ENCODE measurements at regions not wholly inside any gene's neighbourhood (a gene's known extent, or its start where the extent isn't known, plus 50 kb on each side); places are given as distances from the start of the nearest gene placed in this dataset.
A peak's percentile ranks its signal among the peaks of the same experiment; 100 is the strongest.

DNA sequence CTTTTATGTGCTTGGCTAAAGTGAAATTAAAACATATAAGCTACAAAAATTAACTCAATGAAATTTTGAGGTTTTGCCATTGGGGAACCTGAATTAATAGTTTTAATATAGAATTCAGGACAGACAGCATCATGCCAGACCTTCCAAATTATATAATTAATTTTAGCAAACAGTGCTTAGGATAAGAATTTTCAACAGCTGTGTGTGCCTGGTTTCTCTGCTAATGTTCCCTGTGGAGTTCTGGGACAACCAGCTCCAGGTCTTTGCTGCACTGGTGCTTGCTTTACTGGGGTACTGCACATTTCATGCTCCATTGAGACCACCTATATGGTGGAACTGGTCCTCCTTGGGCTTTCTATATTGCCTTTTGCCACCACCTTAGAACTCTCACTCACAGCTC, 199.5 kb downstream of the NDFIP2 start:
- DNase-seq = no peak

DNA sequence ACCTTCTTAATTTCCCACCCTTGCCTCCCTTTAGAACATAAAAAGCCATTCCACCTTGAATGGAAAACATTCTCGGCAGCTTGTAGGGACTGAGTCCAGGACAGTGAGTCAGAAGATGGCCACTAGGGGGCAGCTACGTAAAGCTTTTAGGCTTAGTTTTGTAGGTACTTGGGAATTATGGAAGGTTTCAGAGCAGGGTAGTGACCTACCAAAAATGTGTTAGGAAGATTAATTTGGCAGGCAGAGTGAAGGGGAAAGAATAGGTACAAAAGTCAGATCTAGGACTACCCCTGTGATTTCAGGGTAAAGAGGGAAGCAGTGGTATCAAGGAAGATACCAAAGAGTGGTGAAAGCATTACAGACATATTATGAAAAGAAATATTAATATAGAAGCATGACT, 198.4 kb downstream of the NDFIP2 start:
- peak; percentile 90 for DNase-seq

DNA sequence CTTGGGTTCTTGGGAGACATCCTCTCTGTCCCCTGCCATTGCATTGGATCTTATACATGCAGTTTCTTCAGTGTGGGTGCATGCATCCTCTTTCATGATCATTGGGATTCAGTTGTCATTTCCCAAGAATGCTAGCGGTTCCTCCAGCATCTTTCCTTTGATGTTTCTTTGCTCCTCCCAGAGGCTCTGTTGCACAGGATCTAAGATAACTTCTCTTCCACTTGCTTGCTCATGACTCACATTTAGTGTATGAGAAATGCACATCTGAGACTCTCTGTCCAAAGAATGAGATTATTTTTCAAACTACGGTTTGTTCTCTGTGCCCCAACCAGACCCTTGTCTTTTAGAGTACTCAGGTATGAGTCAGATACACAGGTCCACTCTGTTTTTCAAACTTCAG, 197.1 kb downstream of the NDFIP2 start:
- no peak for DNase-seq

DNA sequence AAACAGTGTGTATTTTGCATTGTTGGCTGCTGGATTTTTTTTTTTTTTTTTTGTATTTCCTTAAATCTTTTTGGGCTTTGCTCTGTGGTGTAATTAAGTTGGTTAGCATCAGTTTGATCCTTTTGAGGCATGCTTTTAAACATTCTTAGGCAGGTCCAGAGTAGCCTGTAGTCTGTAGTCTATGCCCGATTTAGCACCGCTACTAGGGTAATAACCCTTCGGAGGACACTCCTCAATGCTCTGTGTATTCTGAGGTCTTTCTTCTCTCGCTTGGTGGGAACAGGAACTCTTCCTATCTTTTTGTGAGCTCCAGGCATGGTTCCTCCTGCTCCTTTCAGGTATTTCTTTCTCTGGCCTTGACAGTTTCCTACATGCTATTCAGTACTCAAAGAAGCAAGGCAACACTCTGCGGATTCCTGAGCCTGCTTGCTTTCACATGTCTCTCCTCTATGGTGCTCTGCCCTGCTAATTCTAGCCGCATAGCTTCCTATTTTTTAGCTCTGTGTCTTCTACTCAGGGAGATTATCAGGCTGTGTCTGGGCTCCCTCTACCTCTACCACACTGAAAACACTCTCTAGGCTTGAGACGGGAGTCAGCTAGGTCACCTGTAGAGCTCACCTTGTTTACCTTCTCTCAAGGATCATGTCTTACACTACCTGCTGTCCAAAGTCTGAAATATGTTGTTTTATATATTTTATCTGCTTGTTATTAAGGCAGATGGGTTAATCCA, 195.1 kb downstream of the NDFIP2 start:
- no peak for DNase-seq

DNA sequence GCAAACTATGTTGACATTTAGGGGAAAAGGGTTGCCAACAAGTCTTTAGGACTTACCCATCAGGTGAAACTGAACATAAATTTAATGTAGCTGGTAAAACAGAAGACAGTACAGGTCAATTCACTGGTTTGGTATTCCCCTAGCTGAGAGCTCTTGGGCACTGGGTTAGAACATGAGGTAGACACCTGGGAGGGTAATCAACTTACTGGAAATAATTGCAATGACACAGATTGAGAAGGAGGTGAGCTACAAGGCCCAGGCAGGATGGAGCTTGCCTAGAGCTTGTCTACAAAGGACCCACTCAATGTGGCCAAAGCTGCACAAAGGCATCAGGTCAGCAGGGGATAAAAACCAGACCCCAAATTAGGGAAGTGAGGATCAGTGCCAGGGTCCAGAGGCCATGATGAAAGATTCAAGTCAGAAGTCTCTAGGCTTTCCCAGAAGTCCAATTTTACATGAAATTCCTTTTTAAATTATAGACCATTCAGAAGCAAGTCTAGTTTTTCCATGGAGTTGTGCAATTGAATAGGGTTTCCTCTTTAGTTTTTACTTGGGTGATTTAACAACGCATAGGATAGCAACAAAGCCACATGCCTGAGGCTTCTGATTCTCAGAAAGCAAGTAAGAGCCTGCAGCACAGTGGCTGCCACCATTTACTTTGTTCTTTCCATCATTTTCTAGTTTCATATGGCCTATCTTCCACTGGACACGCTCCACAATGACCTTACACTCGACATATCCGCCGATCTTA, 194.0 kb downstream of the NDFIP2 start:
- no peak for DNase-seq

DNA sequence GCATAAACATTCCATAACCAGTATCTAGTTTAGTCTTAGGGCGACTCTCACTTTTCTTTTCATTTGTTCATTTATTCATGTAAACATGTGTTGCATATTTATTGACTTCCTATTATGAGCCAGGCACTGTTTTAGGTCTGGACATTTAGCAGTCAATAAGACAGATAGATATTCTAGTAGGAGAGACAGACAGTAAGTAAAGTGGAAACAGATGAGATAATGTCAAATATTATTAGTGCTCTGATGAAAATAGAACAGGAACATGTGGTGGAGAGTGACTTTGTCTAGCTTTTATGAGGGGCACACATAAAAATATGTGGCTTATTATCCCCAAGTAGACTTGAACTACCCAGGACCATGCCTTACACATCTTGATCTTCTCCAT, 193.0 kb downstream of the NDFIP2 start:
- DNase-seq = no peak

DNA sequence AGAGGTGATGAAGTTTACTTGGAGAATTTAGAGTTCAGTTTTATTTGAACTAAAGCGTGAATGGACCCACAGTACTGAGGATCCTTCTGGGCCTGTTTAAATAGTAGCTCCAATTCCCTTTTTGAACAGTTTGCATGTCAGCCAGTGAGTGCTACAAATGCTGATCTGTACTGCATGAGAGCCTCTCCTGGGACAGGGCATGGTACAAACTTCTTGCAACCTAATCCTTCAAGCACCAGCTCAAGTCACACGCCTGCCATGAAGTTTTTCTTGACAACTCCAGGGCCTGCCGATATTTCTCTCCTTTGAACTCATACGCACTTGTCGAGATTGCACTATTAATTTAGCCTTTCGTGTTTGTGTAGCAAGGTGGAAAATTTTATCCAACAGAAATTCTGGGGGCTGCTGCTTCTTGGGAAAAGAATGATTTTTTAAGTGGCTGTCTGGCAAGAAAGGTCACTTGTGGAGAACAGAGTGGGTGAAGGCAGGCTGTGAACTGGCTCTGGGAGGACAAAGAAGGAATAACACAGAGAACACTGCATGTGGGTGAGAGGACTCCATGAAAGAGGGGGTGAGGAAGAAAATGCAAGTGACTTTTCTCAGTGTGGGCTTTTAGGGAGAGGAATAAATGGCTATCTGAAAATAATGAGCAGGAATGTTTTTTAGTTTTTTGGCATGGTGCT, 192.5 kb downstream of the NDFIP2 start:
- no peak for DNase-seq

DNA sequence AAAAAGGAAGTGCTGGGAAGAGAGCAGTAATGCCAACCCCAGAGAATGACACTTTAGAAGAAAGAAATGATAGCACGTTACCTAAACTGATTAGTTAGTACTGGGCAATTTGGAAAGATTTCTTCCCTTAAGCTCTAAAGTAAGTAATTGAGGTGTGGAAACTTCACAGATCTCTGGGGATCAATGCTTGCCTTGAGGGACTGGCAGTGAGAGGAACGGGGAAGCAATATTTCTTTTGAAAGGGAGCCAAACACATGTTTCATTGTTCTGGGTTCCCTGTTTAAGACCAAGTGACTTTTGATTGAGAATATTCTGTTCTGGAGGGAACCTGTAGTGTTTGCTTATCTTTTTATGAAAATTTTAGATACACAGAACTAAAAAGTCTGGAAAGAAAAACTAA, 190.5 kb downstream of the NDFIP2 start:
- no peak for DNase-seq

DNA sequence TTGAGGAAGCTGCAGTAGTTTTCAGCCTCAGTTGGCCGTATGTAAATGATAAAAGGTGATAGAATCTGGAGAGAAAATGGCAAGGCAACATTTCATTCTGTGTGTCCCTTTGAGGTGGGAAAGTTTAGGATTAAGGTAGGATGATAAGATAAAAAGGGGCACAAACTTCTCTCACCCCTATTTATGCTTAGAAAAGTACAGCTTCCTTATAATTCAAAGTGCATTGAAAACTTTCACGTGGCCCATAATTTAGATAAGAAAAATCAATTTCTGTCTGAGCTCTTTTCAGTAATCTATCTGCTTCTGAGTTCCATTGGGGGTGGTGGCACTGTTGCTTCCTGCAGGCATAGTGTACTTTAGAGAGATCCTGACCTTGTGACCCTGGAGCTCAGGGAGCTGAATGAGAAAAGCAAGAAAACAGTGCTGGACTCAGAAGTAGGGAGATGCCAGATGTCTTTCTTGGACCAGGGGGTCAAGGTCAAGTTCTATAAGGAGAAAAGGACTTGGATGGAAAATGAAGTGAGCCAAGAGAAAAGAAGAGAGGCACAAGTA, 187.3 kb downstream of the NDFIP2 start:
- no peak for DNase-seq

DNA sequence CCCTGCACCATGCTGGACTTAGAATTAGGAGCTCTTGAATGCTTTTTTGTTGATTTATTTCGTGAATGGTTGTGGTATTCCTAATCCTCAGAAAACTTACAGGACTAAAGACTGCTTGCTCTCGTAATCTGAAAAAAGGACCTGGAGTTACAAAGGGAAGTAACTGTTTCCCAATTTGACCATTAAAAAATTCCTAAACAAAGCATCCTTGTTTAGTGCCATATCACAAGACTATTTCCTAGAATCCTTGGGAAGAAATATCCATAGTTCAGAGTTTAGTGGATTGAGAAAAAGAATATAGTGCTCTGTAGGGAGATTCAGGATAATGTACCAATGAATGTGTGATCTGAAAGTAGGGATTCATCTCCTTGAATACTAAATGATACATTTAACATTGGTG, 186.8 kb downstream of the NDFIP2 start:
- DNase-seq = no peak

DNA sequence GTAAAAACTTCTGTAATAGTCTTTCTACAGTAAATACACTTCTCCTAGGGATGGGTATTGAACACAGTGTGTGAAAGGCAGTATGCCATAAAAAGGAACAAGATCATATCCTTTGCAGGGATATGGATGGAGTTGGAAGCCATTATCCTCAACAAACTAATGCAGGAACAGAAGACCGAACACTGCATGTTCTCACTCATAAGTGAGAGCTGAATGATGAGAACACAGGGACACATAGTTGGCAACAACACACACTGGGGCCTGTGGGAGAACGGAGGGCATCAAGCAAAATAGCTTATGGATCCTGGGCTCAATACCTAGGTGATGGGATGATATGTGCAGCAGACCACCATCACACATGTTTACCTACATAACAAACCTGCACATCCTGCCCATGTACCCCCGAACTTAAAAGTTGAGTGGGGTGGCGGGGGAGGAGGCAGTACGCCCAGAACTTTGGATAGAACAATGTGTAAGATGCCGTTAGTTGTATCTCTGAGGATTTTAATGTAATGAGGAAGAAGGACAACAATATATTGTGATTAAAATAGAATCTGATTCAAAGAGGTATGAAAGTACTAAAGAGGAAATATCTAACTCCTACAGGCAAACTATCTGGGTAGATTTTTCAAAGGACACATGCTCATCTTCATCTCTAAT, 183.2 kb downstream of the NDFIP2 start:
- no peak for DNase-seq

DNA sequence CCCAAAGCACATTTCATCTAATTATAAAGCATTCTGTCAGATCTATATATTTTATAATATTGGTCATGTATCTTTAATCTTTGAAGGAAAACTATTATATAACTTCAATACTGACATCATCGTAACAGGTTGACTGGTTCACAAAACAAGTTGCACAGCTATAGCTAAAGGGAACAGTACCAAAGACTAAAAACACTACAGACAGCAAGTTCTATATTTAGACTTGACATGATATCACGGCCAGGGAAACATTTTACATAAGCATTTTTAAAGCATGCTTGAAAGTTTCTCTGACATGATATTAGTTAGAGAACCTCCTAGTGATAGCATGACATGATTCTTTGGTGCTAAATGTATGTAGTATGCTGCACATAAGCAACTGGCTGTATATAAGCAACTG, 182.5 kb downstream of the NDFIP2 start:
- DNase-seq = no peak

DNA sequence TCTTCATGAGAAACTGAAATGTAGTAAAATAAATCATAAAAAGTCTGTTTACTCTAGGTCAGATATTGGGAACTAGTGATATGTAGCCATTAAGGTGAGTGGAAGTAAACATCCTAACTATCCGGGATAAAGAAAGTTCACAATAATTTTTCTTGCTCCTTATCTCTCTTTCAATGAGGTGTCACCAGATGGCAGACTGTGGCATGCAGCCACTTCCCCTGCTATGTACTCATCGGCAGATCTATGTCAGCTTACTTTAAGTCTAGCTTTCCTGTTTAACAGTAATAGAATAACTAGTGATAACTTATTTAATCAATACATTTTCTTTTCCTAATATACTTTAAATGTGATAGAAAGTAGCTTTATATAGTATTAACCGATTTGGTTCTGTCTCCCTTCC, 181.9 kb downstream of the NDFIP2 start:
- DNase-seq = peak; percentile 20

DNA sequence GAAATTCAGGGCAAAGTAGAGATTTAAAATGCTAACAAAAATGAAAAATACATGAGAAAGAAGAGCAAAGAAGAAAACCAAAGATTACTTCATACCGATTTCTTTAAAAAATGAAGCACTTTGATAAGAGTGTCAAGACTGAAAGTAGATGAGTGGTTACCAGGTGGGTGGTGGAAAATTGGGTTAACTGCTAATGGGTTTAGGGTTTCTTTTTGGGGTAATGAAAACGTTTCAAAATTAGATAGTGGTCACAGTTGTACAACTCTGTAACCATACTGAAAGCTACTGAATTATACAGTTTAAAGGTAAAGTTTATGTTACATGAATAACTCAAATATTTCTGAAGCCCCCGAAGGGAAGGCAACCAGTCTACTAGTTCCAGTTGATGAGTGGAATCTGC, 179.4 kb downstream of the NDFIP2 start:
- DNase-seq = no peak

DNA sequence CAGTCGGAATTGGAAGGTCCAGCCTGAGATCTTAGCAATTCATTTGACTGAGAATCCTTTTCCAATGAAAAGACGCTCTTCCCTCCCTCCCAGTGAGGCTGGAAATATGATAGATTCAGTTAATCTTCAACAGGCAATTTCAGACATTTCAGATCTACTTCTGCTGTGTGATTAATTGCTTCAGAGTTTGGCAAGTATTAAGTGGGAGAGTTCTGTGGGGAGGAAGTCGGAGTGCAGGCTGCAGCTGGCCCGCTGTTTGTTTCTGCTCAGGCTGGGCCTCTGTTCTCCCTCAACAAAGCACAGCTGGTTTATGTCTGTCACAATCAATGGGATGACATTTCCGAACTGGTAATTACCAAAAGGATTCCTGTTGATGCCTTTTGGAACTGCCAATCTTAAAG, 178.2 kb downstream of the NDFIP2 start:
- no peak for DNase-seq

DNA sequence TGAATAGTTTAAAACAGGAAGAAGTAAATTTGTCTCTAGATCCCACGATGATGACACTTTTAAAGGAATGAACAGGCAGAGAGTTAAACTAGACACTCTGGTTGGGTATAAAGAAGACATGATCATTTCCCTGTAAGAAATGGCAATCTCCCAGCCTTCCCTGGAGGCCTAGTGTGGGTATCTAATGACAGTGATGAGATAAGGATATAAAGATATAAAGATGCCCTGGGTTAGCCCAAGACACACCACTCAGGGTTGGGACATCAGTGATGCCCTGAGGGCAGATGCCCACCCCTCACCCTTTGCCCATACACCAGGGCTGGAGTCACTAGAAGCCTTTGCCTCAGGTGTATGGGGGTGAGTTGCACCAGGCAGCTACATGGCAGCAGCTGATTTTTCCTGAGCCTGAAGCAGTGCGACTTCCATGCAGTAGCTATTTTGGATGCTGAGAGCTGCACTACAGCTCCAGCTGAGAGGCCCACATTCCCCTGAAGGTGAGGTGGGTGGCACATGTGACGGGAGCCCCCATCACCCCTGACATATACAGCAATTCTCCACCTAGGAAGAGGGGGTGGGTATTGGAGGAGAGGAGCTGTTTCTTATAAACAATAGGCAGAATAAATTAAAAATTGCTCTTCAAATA, 177.5 kb downstream of the NDFIP2 start:
- no peak for DNase-seq

DNA sequence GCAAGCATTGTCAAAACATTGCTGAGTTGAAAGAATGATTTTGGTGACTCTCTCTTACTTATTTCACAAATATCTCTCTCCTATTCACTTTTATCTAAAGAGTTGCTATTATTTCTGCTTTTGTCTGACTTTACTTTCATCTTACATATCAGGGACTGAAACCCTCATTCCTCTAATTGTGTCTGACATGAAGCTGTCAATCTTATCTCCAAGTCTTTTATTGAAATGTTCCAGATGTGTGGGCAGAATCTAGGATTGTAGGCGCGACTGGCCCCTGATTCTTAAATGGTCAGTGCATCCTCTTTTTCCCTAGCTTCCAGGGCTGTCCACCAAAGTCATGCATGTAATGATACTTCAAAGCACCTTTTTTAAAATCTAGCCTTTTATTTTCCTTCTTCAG, 174.6 kb downstream of the NDFIP2 start:
- no peak for DNase-seq

DNA sequence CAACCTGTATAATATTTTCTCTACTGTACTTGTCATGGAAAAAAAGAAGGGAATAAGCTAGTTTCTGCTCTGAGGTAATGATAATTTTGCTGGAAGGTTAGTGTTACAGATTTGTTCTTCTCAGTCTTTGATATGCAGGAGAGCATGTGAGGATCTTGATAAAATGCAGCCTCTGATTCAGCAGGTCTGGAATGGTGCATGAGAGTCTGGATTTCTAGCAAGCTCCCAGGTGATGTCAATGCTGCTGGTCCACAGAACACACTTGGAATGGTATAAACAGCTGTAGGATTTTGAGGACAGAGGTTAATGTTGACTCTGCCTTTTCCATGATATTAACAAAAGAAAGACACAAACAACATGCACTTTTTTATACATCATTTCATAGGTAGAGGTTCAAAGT, 173.6 kb downstream of the NDFIP2 start:
- DNase-seq = no peak

DNA sequence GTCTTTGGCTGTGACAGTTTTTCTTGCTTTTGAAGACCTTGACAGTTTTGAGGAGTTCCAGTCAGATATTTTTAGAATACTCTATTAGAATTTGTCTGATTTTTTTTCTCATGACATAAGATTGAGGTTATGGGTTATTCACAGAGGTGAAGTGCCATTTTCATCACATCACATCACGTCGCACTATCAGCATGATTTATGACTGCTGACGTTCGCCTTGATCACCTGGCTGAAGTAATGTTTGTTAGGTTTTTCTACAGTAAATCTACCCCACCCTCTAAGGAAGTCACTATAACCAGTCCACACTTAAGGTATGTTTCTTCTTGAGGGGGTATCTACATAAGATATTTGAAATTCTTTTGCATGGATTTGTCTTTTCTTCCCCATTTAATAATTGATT, 169.7 kb downstream of the NDFIP2 start:
- DNase-seq = no peak

DNA sequence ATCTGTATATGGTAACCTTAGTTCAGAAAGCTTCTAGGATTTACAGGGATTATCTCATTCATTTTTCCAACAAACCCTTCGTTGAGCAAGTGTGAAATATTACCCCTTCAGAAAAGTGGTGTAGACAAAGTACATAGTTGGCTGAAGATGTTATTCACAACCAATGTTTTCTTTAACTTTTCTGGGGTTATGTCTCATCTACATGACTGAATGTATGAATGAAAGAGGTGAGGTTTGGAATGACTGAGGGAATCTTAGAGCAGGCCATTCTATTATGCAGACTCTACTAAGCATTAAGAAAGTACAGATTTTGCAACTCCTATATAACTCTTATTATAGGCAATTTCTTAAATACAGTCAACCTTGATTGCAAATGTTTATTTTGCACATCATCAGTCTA, 167.2 kb downstream of the NDFIP2 start:
- DNase-seq = no peak

DNA sequence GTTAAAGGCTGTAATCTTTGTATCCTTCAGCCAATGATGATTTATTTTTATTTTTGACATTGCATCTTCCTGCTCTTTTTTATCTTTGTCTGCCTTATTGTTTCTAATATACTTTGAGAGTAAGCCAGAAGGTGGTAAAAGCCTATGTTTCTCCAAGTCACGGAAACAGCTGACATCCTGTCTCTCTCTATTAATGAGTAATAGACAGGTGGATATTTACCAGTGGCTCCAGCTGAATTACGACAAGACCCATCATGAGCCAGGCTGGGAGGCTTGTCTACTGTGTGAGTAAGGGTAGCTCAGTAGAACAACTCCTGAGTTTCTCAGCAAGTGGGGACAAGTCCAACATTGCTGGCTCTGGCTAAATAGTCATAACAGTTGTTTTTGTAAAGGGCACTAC, 166.6 kb downstream of the NDFIP2 start:
- DNase-seq = no peak

DNA sequence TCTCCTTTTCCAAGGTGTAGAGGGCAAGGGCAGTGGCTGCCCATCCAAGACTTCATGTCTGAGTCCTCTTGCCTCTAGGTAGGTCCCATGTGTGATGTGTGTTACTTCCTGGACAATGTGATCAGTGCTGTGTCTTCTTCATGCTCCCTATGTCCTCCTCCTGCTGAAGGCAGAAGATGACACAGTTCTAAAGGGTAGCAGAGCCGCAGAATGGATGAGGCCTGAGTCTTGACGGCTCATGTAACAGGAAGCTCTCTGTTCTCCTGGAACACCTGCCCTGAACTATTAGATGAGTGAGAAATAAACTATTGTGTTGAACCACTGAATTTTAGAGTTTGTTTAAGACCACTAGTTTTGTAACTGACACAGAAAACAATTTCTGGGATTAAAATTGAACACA, 165.9 kb downstream of the NDFIP2 start:
- no peak for DNase-seq

DNA sequence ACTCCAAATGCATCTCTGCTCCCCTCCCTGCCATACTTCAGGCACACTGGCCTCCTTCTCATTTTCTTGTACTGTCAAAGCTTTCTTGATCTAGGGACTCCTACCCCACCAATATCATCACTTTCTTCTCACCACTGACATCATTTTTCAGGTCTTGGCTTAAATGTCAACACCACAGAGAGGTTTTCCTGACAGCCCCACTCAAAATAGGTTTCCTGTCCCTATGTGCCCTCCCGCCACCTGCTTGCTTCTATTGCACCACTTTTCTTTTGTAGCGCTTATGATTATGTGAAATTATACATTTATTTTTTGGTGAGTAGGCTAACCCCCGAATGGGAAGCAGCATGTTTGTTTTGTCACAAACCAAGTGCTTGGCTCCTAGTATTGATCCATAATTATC, 164.6 kb downstream of the NDFIP2 start:
- no peak for DNase-seq

Data from hematopoietic multipotent progenitor cell treated with erythropoietin and hydrocortisone succinate and interleukin-3 and kit ligand, for 6 days (in vitro differentiated cells).